NCI-H446 (cell line): ENCODE measurements at regions not wholly inside any gene's neighbourhood (a gene's known extent, or its start where the extent isn't known, plus 50 kb on each side); places are given as distances from the start of the nearest gene placed in this dataset.

Source experiments
- DNase-seq, 2 experiments: peaks; one replicate each; lab custom pipeline; 2025; lab: John Stamatoyannopoulos, UW

GRCh38 chr4:124481123-124481522 lies 231.4 kb downstream of the ANKRD50 start:
- DNase-seq, result no peak

- DNase-seq, result peak in 1 of 2 experiments; percentile 14
Observed at GRCh38 chr4:124483048-124483906, 229.3 kb downstream of the ANKRD50 start.

- no peak for DNase-seq
Observed at GRCh38 chr4:124484008-124484407, 228.5 kb downstream of the ANKRD50 start.

- no peak for DNase-seq
Observed at GRCh38 chr4:124484940-124485339, 227.6 kb downstream of the ANKRD50 start.

GRCh38 chr4:124486423-124486822 lies 226.1 kb downstream of the ANKRD50 start:
- no peak for DNase-seq

- DNase-seq, result no peak
Observed at GRCh38 chr4:124487651-124488050, 224.9 kb downstream of the ANKRD50 start.

- peak in 1 of 2 experiments; percentile 18 for DNase-seq
Observed at GRCh38 chr4:124491361-124492145, 221.0 kb downstream of the ANKRD50 start.

- DNase-seq, result no peak
Observed at GRCh38 chr4:124499261-124499660, 213.3 kb downstream of the ANKRD50 start.

- no peak for DNase-seq
Observed at GRCh38 chr4:124501576-124501975, 211.0 kb downstream of the ANKRD50 start.

GRCh38 chr4:124504431-124504830 lies 208.1 kb downstream of the ANKRD50 start:
- peak in 1 of 2 experiments; percentile 38 for DNase-seq

GRCh38 chr4:124505211-124505610 lies 207.3 kb downstream of the ANKRD50 start:
- no peak for DNase-seq

GRCh38 chr4:124509151-124509550 lies 203.4 kb downstream of the ANKRD50 start:
- no peak for DNase-seq

- DNase-seq, result no peak
Observed at GRCh38 chr4:124514588-124514987, 197.9 kb downstream of the ANKRD50 start.

- DNase-seq, result no peak
Observed at GRCh38 chr4:124515591-124515990, 196.9 kb downstream of the ANKRD50 start.

- DNase-seq, result peak in 1 of 2 experiments; percentile 40
Observed at GRCh38 chr4:124519196-124519595, 193.3 kb downstream of the ANKRD50 start.

GRCh38 chr4:124523816-124524215 lies 188.7 kb downstream of the ANKRD50 start:
- no peak for DNase-seq

- DNase-seq, result no peak
Observed at GRCh38 chr4:124525524-124525923, 187.0 kb downstream of the ANKRD50 start.

GRCh38 chr4:124526331-124526730 lies 186.2 kb downstream of the ANKRD50 start:
- DNase-seq, result no peak

- no peak for DNase-seq
Observed at GRCh38 chr4:124526769-124527168, 185.8 kb downstream of the ANKRD50 start.

GRCh38 chr4:124527364-124527763 lies 185.2 kb downstream of the ANKRD50 start:
- DNase-seq, result no peak

- no peak for DNase-seq
Observed at GRCh38 chr4:124529131-124529530, 183.4 kb downstream of the ANKRD50 start.

GRCh38 chr4:124530464-124531077 lies 182.0 kb downstream of the ANKRD50 start:
- DNase-seq, result no peak

- DNase-seq, result no peak
Observed at GRCh38 chr4:124534131-124534530, 178.4 kb downstream of the ANKRD50 start.
